ENCODE measurements at regions not wholly inside any gene's neighbourhood (a gene's known extent, or its start where the extent isn't known, plus 50 kb on each side); places are given as distances from the start of the nearest gene placed in this dataset.

GRCh38 chr13:79108914-79109643, 297.0 kb downstream of the RBM26 start:
- intact Hi-C loops (cut with DNase I) = no loop called here
- no peak for DNase-seq

DNA sequence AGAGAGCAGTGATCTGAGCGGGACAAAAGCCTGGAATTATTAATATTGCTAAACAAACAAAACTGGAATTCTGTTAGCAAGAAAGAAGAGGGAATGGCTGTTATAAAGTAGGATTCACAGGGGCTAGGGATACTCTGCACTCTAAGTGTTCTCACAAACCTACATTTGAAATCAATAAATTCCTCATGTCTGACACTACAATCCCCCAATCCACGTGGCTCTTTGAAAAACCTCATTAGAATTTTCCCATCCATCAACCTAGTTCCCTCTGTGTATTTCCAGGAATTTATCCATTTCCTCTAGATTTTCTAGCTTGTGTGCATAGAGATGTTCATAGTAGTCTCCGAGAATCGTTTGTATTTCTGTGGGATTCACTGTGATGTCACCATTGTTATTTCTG, 307.5 kb downstream of the RBM26 start:
- intact Hi-C loops (cut with DNase I) = no loop called here
- no peak for DNase-seq

GRCh38 chr13:79097201-79097600, 308.9 kb downstream of the RBM26 start:
- no peak for DNase-seq
- intact Hi-C loops (cut with DNase I) = no loop called here

DNA sequence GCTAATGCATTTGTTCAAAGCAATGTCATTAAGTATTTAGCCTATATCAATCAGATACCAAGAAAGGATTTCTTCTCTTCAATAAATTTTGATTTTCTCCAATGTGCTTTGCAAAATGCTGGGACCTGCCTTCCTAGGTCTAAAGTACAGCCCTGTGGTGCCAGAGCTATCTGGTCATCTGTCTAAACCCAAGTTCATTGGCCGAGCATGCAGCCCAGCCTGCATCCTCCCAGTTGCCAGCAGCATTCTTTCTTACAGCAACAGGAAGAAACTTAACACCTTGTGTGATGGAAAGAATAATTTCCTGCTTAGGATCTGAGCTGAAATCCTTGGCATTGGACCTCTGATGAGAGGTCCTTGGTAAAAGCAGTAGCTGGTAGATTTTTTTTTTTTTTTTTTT, 310.0 kb downstream of the RBM26 start:
- no peak for DNase-seq
- intact Hi-C loops (cut with DNase I) = no loop called here

DNA sequence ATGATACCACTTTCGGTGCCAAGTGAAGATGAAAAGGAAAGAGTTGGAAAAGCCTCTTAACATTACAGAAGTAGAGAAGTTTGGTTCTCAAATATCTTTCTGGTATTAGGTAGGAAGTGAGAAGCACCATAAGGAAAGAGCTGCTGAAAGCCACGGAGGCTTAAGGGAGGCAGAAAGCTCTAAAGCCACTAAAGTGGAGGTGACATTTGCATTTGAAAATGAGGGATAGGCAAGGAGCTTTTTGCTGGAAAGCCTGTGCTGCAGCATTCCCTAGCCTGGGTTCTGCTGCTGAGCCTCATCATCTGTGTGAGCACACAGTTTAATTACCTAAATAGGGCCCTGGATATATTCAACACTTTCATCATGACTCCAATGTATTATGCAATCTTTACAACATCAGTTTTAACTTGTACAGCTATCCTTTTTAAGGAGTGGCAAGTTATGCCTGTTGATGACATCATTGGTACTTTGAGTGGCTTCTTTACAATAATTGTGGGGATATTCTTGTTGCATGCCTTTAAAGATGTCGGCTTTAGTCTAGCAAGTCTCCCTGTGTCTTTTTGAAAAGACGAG, 315.4 kb downstream of the RBM26 start:
- intact Hi-C loops (cut with DNase I) = no loop called here
- DNase-seq = no peak

GRCh38 chr13:79084802-79085424, 321.1 kb downstream of the RBM26 start:
- intact Hi-C loops (cut with DNase I) = no loop called here
- DNase-seq = peak in 2 of 42 donors; percentile 8 to 38

DNA sequence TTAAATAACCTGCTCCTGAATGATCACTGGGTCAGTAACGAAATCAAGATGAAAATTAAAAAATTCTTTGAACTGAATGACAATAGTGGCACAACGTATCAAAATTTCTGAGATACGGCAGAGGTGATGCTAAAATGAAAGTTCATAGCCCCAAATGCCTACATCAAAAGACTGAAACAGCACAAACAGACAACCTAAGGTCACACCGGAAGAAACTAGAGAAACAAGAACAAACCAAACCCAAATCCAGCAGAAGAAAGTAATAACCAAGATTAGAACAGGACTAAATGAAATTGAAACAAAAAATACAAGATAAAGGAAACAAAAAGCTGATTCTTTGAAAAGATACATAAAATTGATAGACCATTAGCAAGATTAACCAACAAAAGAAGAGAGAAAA, 324.1 kb downstream of the RBM26 start:
- intact Hi-C loops (cut with DNase I) = no loop called here
- DNase-seq = no peak

- DNase-seq = no peak
- intact Hi-C loops (cut with DNase I) = no loop called here
Measured at GRCh38 chr13:79079351-79079839, 326.7 kb downstream of the RBM26 start.

DNA sequence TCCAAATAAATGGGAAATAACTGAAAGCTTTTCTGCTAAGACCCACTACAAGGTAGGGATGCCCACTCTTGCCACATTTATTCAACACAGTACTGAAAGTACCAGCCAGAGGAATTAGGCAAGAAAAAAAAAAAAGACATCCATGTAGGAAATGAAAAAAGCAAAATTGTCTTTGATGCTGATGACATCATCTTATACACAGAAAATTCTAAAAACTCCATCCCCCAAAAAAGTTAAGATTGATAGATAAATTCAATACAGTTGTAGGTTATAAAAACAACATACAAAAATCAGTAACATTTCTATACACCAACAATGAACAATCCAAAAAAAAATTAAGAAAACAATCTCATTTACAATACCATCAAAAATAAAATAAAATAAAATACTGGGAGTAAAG, 330.4 kb downstream of the RBM26 start:
- intact Hi-C loops (cut with DNase I) = no loop called here
- no peak for DNase-seq

DNA sequence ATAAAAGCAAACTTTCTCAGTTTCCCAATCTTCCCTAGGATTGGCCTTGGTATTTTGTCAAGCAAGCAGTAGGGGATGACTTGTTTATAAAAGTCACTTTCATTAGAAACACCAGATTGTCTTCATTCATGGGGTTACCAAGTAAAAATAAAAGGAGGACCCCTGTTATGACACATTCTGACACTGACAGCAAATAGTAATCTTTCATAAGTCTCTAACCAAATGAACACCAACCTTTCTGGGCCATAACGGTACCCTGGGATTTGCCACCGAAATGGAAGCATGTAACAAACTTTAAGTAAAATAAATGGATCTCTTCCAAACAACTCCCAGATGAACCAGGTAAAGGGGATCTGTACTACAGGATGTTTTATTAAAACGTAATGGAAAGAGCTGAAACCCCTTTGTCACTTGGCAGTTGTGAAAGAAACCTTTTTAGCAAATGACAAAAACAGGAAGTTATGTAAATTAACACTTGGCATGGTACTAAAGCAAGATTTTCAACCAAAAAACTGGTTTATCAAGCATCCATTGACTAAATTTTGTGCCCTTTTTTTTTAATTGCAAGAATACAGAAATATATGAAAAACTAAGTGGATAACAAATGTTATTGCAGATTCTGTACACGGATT, 335.6 kb downstream of the RBM26 start:
- no peak for DNase-seq
- intact Hi-C loops (cut with DNase I) = no loop called here

DNA sequence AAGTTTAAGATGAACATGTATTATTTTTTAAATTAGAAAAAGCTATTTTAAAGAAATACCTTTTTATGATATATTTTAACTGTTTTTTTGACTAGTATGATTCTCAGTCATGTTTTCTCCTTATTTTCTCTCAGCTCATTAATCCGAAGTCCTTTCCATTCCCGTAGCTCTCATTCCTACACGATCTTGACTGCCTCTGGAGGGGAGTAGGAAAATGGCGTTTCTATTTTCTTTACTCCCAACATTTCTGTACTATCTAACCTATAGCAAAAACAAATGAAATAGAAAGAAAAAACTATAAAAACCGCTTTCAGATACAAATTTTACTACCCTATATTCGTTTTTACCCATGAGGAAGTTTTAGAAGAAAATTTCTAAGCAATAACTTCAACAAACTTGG, 343.8 kb downstream of the RBM26 start:
- intact Hi-C loops (cut with DNase I) = no loop called here
- DNase-seq = no peak

GRCh38 chr13:79060216-79060615, 345.8 kb downstream of the RBM26 start:
- intact Hi-C loops (cut with DNase I) = no loop called here
- DNase-seq = no peak

DNA sequence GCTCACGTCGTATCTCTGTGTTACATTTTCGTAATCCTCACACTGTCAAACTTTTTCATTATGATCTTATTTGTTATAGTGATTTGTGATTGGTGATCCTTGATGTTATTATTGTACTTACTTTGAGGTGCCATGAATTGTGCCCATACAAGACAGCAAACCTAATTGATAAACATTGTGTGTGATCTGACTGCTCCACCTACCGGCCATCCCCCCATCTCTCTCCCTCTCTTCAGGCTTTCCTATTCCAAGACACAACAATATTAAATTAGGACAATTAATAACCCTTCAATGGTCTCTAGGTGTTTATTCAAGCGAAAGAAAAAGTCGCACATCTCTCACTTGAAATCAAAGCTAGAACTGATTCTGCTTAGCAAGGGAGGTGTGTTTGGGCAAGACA, 349.3 kb downstream of the RBM26 start:
- no peak for DNase-seq
- intact Hi-C loops (cut with DNase I) = no loop called here

DNA sequence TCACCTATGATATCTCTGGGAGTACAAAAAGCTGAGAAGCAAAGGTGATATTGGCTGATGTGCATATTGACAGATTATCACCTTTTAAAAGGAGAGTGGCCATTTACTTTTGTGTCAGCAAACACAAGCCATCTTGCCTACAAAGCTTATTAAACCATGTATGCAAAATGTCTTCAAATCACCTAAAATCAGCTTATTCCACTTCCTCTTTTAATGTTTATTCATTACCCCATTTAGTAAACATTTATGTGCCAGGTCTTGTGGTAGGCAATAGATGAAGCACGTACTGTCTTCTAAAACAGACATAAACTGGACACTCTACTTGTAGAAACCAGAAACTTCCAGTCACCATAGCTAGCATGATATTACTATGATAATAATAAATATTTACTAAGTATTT, 354.6 kb downstream of the RBM26 start:
- no peak for DNase-seq
- intact Hi-C loops (cut with DNase I) = no loop called here

GRCh38 chr13:79044415-79044814, 361.6 kb downstream of the RBM26 start:
- intact Hi-C loops (cut with DNase I) = no loop called here
- no peak for DNase-seq

DNA sequence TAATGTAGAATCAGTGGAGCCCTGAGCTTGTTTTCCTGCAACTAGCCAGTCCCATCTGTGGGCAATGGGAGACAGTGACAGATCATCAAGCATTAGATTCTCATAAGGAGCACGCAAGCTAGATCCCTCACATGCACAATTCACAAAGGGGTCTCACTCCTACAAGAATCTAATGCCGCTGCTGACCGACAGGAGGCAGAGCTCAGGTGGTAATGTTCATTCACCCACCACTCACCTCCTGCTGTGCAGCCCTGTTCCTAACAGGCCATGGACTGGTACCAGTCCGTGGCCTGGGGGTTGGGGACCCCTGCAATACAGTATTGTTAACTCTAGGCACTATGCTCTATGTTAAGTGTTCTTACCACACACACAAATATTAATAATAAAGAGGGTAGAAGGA, 362.8 kb downstream of the RBM26 start:
- DNase-seq = no peak
- intact Hi-C loops (cut with DNase I) = no loop called here

GRCh38 chr13:79037197-79037596, 368.9 kb downstream of the RBM26 start:
- no peak for DNase-seq
- intact Hi-C loops (cut with DNase I) = no loop called here

- intact Hi-C loops (cut with DNase I) = no loop called here
- no peak for DNase-seq
Measured at GRCh38 chr13:79034341-79034740, 371.7 kb downstream of the RBM26 start.

- intact Hi-C loops (cut with DNase I) = no loop called here
- no peak for DNase-seq
Measured at GRCh38 chr13:79030513-79030912, 371.6 kb upstream of the OBI1 start.

- intact Hi-C loops (cut with DNase I) = no loop called here
Measured at GRCh38 chr13:79018166-79018565, 359.2 kb upstream of the OBI1 start.

More at GRCh38 chr13:79018166-79018565, 359.2 kb upstream of the OBI1 start:
- DNase-seq = no peak
